ENCODE measurements at regions not wholly inside any gene's neighbourhood (a gene's known extent, or its start where the extent isn't known, plus 50 kb on each side); places are given as distances from the start of the nearest gene placed in this dataset.
"Not testable (repeated sequence)": the region's sequence is repeated elsewhere in the genome, so short reads cannot be mapped to it uniquely, and the experiment has no call there.

- TF ChIP-seq CTCF (IDR thresholded peaks at IDR 0.05): no peak
- Histone ChIP-seq H3K27ac (no peak overlapping the region), H3K9me3 (no peaks in the 10 kb centered on the region), H3K36me3 (ENCODE audit: insufficient read depth in 1 of 2, low read depth in 1 of 2) (no peaks in the 10 kb centered on the region), H3K4me1 (no peaks in the 10 kb centered on the region), H3K4me3 (no peak overlapping the region), H3K27me3 (ENCODE audit: insufficient read depth in 3 of 3, low read length in 2 of 3) (no peaks in the 10 kb centered on the region)
- ATAC-seq (no peak), DNase-seq (no peak)
- WGBS, 3 donors: 76 to 80% (median 77%) methylated on average over 1 of the region's 1 CpG
- intact Hi-C loops (cut with DNase I): no loop called here
Observed at GRCh38 chr5:109550077-109550476, 139.7 kb upstream of the MAN2A1 start.

- Histone ChIP-seq H3K4me3 (no peak overlapping the region), H3K4me1 (no peaks in the 10 kb centered on the region), H3K36me3 (ENCODE audit: insufficient read depth in 1 of 2, low read depth in 1 of 2) (no peaks in the 10 kb centered on the region), H3K27ac (no peak overlapping the region), H3K9me3 (peaks cover 4% of the 10 kb centered on the region), H3K27me3 (ENCODE audit: insufficient read depth in 3 of 3, low read length in 2 of 3) (no peaks in the 10 kb centered on the region)
- ATAC-seq (no peak), DNase-seq (no peak)
- intact Hi-C loops (cut with DNase I): no loop called here
- no peak for TF ChIP-seq CTCF (IDR thresholded peaks at IDR 0.05)
Observed at GRCh38 chr5:109546461-109546860, 136.7 kb upstream of the PJA2 start.

DNA sequence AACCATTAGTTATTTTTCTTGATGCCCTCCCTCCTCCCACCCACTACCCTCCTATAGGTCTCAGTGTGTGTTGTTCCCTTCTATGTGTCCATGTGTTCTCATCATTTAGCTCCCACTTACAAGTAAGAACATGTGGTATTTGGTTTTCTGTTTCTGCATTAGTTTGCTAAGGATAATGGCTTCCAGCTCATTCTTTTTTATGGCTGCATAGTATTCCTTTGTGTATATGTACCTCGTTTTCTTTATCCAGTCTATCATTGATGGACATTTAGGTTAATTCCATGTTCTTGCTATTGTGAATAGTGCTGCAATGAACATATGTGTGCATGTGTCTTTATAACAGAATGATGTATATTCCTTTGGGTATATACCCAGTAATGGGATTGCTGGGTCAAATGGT lies 135.1 kb upstream of the PJA2 start:
- H3K4me3 ChIP-seq; H3K4me1 ChIP-seq; intact Hi-C loops (cut with DNase I); H3K27ac ChIP-seq; ATAC-seq; H3K36me3 ChIP-seq (ENCODE audit: insufficient read depth in 1 of 2, low read depth in 1 of 2); H3K9me3 ChIP-seq; DNase-seq; H3K27me3 ChIP-seq (ENCODE audit: insufficient read depth in 3 of 3, low read length in 2 of 3): not testable (repeated sequence)
- 72 to 81% (median 72%) methylated on average over 1 of the region's 1 CpG for WGBS, 3 donors

DNA sequence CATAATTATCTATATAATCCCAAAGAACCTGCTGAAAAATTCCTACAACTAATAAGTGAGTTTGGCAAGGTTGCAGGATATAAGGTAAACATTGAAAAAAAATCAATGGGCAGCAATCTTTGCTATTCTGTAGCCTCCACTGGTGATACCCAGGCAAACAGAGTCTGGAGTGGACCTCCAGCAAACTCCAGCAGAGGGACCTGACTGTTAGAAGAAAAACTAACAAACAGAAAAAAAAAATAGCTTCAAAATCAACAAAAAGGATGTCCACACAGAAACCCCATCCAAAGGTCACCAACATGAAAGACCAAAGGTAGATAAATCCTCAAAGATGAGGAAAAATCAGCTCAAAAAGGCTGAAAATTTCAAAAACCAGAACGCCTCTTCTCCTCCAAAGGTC lies 128.9 kb upstream of the PJA2 start:
- H3K4me1 ChIP-seq; DNase-seq; H3K4me3 ChIP-seq; H3K36me3 ChIP-seq (ENCODE audit: insufficient read depth in 1 of 2, low read depth in 1 of 2); H3K27me3 ChIP-seq (ENCODE audit: insufficient read depth in 3 of 3, low read length in 2 of 3); H3K27ac ChIP-seq; ATAC-seq; H3K9me3 ChIP-seq; intact Hi-C loops (cut with DNase I): not testable (repeated sequence)
- WGBS, 3 donors: 85 to 94% (median 91%) methylated on average over 1 of the region's 1 CpG

DNA sequence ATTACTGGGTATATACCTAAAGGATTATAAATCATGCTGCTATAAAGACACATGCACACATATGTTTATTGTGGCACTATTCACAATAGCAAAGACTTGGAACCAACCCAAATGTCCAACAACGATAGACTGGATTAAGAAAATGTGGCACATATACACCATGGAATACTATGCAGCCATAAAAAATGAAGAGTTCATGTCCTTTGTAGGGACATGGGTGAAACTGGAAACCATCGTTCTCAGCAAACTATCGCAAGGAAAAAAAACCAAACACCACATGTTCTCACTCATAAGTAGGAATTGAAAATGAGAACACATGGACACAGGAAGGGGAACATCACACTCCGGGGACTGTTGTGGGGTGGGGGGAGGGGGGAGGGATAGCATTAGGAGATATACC lies 125.3 kb upstream of the PJA2 start:
- H3K36me3 ChIP-seq (ENCODE audit: insufficient read depth in 1 of 2, low read depth in 1 of 2); H3K4me1 ChIP-seq; H3K27ac ChIP-seq; intact Hi-C loops (cut with DNase I); ATAC-seq; H3K27me3 ChIP-seq (ENCODE audit: insufficient read depth in 3 of 3, low read length in 2 of 3); DNase-seq; H3K4me3 ChIP-seq; H3K9me3 ChIP-seq: not testable (repeated sequence)
- 93 to 100% (median 96%) methylated on average over 3 of the region's 4 CpGs for WGBS, 3 donors

GRCh38 chr5:109533751-109534272 lies 124.0 kb upstream of the PJA2 start:
- no peak for TF ChIP-seq CTCF (IDR thresholded peaks at IDR 0.05)
- intact Hi-C loops (cut with DNase I): no loop called here
- H3K4me3 ChIP-seq: no peak overlapping the region
- 61 to 72% (median 66%) methylated on average over 4 of the region's 4 CpGs for WGBS, 3 donors
- H3K4me1 ChIP-seq: no peaks in the 10 kb centered on the region
- H3K36me3 ChIP-seq (ENCODE audit: insufficient read depth in 1 of 2, low read depth in 1 of 2): no peaks in the 10 kb centered on the region
- no peaks in the 10 kb centered on the region for H3K27me3 ChIP-seq (ENCODE audit: insufficient read depth in 3 of 3, low read length in 2 of 3)
- H3K9me3 ChIP-seq: no peaks in the 10 kb centered on the region
- DNase-seq: no peak
- ATAC-seq: no peak
- no peak overlapping the region for H3K27ac ChIP-seq
